Fibroblast of villous mesenchyme (primary cell): ENCODE measurements at regions not wholly inside any gene's neighbourhood (a gene's known extent, or its start where the extent isn't known, plus 50 kb on each side); places are given as distances from the start of the nearest gene placed in this dataset.

Experiments
- DNase-seq: peaks from one replicate; pipeline ENCODE4 v3.0.0-alpha.2; 2010; ENCODE audit warnings: low read depth
- H3K4me3 ChIP-seq: 2 replicates; pipeline ENCODE4 v1.5.1; 2011; ENCODE audit warnings: low read depth, mild to moderate bottlenecking, low read length
- CTCF ChIP-seq: IDR thresholded peaks from 2 replicates; pipeline ENCODE4 v1.5.1; 2012; ENCODE audit warnings: low read depth, mild to moderate bottlenecking, low read length; ENCODE audit not compliant: insufficient read depth

GRCh38 chr5:16350816-16351215 lies 114.8 kb downstream of the ZNF622 start:
- TF ChIP-seq CTCF, result no peak
- H3K4me3 ChIP-seq, result no peak overlapping the region
- no peak for DNase-seq

GRCh38 chr5:16346380-16346779 lies 119.2 kb downstream of the ZNF622 start:
- no peak for DNase-seq
- TF ChIP-seq CTCF, result no peak
- no peak overlapping the region for H3K4me3 ChIP-seq

GRCh38 chr5:16345454-16345853 lies 120.1 kb downstream of the ZNF622 start:
- TF ChIP-seq CTCF, result no peak
- no peak overlapping the region for H3K4me3 ChIP-seq
- DNase-seq, result no peak

- TF ChIP-seq CTCF, result no peak
These were observed 139.5 kb downstream of the ZNF622 start for GRCh38 chr5:16326137-16326536.

GRCh38 chr5:16321284-16321683 lies 141.7 kb upstream of the MARCHF11 start:
- TF ChIP-seq CTCF, result no peak

More at GRCh38 chr5:16326137-16326536, 139.5 kb downstream of the ZNF622 start:
- DNase-seq, result no peak
- no peak overlapping the region for H3K4me3 ChIP-seq

GRCh38 chr5:16315501-16315900 lies 135.9 kb upstream of the MARCHF11 start:
- no peak for DNase-seq
- H3K4me3 ChIP-seq, result no peak overlapping the region
- no peak for TF ChIP-seq CTCF

More at GRCh38 chr5:16321284-16321683, 141.7 kb upstream of the MARCHF11 start:
- no peak for DNase-seq
- no peak overlapping the region for H3K4me3 ChIP-seq

- no peak for TF ChIP-seq CTCF
- DNase-seq, result no peak
- no peak overlapping the region for H3K4me3 ChIP-seq
These were observed 134.2 kb upstream of the MARCHF11 start for GRCh38 chr5:16313761-16314160.
